Activated naive CD4-positive, alpha-beta T cell treated with anti-CD3 and anti-CD28 coated beads, Interleukin-2, amount 50 U/mL, for 24 hours (primary cell): ENCODE measurements at regions not wholly inside any gene's neighbourhood (a gene's known extent, or its start where the extent isn't known, plus 50 kb on each side); places are given as distances from the start of the nearest gene placed in this dataset.

Experiments
- H3K27ac Mint-ChIP-seq: one replicate; pipeline ENCODE4 v1.8.0; 2021; ENCODE audit warnings: mild to moderate bottlenecking, mixed read lengths
- H3K27me3 Mint-ChIP-seq: one replicate; pipeline ENCODE4 v1.8.0; 2021; ENCODE audit warnings: mixed read lengths
- H3K36me3 Mint-ChIP-seq: one replicate; pipeline ENCODE4 v1.8.0; 2021; ENCODE audit warnings: mixed read lengths
- H3K4me1 Mint-ChIP-seq: one replicate; pipeline ENCODE4 v1.8.0; 2021; ENCODE audit warnings: mixed read lengths
- H3K4me3 Mint-ChIP-seq: one replicate; pipeline ENCODE4 v1.8.0; 2021; ENCODE audit warnings: mild to moderate bottlenecking, mixed read lengths
- H3K9me3 Mint-ChIP-seq: one replicate; pipeline ENCODE4 v1.8.0; 2021; ENCODE audit warnings: mixed read lengths

GRCh38 chr4:175369087-175369486, 443.0 kb downstream of the GPM6A start:
- no peaks in the 10 kb centered on the region for H3K36me3 Mint-ChIP-seq
- no peak overlapping the region for H3K27ac Mint-ChIP-seq
- no peak overlapping the region for H3K4me3 Mint-ChIP-seq
- no peaks in the 10 kb centered on the region for H3K27me3 Mint-ChIP-seq
- no peaks in the 10 kb centered on the region for H3K4me1 Mint-ChIP-seq
- H3K9me3 Mint-ChIP-seq: no peaks in the 10 kb centered on the region

DNA sequence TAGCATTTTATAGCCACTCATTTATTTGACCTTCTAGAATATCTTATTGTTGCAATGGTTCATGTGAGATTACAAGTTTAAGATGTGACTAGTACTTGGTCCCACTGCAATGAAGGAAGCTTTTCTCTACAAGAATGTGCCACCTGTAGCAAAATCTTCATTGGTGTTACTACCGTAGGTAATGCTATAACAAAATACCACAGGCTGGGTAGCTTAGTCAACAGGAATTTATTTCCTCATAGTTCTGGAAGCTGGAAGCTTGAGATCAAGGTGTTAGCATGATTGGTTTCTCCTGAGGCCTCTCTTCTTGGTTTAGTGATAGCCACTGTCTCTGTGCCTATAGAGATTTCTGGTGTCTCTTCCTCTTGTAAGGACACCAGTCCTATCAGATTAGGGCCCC, 441.0 kb downstream of the GPM6A start:
- Mint-ChIP-seq H3K27ac (no peak overlapping the region), H3K4me3 (no peak overlapping the region), H3K4me1 (no peaks in the 10 kb centered on the region), H3K27me3 (no peaks in the 10 kb centered on the region), H3K36me3 (no peaks in the 10 kb centered on the region), H3K9me3 (no peaks in the 10 kb centered on the region)

GRCh38 chr4:175373031-175373430, 439.0 kb downstream of the GPM6A start:
- H3K4me3 Mint-ChIP-seq: no peak overlapping the region
- H3K27ac Mint-ChIP-seq: no peak overlapping the region
- no peaks in the 10 kb centered on the region for H3K36me3 Mint-ChIP-seq

DNA sequence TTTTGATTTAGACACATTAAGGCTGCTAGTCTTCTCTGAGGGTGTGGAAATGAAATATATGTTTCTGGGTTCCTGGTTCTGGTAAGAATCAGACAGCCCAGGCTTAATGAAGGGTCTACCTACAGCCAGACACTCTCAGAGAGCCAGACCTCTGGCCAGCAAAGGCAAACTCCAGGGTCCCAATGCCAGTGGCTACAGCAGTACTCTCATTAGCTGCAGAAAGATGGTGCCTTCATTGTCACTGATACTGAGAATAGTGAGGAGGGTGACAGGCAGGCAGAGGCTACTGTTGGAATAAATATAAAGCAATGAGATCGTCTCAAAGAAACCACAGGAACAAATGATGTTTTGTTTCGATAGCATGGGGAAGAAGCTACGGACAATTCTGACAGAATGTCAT, 437.6 kb downstream of the GPM6A start:
- H3K36me3 Mint-ChIP-seq: no peaks in the 10 kb centered on the region
- H3K4me3 Mint-ChIP-seq: no peak overlapping the region

More at GRCh38 chr4:175373031-175373430, 439.0 kb downstream of the GPM6A start:
- Mint-ChIP-seq H3K4me1 (no peaks in the 10 kb centered on the region), H3K27me3 (no peaks in the 10 kb centered on the region), H3K9me3 (no peaks in the 10 kb centered on the region)

GRCh38 chr4:175376287-175376977, 435.6 kb downstream of the GPM6A start:
- Mint-ChIP-seq H3K4me1 (no peaks in the 10 kb centered on the region), H3K9me3 (no peaks in the 10 kb centered on the region), H3K27ac (no peak overlapping the region), H3K27me3 (peaks cover 3% of the 10 kb centered on the region), H3K4me3 (no peak overlapping the region), H3K36me3 (no peaks in the 10 kb centered on the region)

More for the DNA sequence above, 437.6 kb downstream of the GPM6A start:
- Mint-ChIP-seq H3K9me3 (no peaks in the 10 kb centered on the region), H3K27me3 (no peaks in the 10 kb centered on the region), H3K27ac (no peak overlapping the region), H3K4me1 (no peaks in the 10 kb centered on the region)

GRCh38 chr4:175377203-175377602, 434.9 kb downstream of the GPM6A start:
- H3K4me1 Mint-ChIP-seq: no peaks in the 10 kb centered on the region
- H3K27ac Mint-ChIP-seq: no peak overlapping the region
- no peaks in the 10 kb centered on the region for H3K36me3 Mint-ChIP-seq
- no peak overlapping the region for H3K4me3 Mint-ChIP-seq
- no peaks in the 10 kb centered on the region for H3K9me3 Mint-ChIP-seq
- H3K27me3 Mint-ChIP-seq: peaks cover 3% of the 10 kb centered on the region

DNA sequence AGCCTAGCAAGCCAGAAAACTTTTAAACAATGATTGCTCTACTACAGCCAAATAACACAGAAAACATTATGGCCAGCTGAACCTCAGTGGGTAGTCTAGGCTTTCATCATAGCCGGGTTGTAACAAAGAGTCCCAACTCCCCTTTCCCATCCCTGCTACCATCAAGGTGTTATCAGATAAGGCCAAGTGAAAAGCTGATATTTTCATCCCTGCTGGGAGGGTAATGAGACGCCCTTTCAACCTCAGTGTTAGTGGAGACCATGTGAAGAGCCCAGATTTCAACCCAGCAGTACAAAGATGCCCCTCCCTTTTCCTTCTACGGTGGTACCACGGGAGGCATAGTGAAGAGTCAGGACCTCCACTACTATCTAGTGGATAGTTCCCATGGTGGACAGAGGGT, 433.7 kb downstream of the GPM6A start:
- Mint-ChIP-seq H3K36me3 (no peaks in the 10 kb centered on the region), H3K4me1 (no peaks in the 10 kb centered on the region), H3K4me3 (no peak overlapping the region), H3K27me3 (peaks cover 3% of the 10 kb centered on the region), H3K27ac (no peak overlapping the region), H3K9me3 (no peaks in the 10 kb centered on the region)

DNA sequence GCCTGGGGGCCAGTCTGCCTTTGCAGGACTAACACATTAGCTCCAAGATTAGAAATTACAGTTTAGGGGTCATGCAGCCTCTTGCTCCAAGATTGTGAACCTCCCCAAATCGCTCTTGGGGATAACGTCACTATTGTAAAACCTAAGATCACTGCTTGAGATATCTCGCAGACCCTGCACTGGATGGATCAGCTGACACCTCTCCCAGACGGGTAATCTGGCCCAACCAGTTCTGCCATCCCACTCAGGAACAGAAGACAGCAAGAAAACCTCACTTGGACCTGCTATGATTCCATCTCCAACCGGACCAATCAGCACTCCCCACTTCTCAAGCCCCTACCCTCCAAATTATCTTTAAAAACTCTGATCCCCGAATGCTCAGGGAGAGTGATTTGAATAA, 431.2 kb downstream of the GPM6A start:
- Mint-ChIP-seq H3K9me3 (no peaks in the 10 kb centered on the region), H3K27ac (no peak overlapping the region), H3K4me1 (no peaks in the 10 kb centered on the region), H3K36me3 (no peaks in the 10 kb centered on the region), H3K4me3 (no peak overlapping the region), H3K27me3 (peaks cover 3% of the 10 kb centered on the region)

- no peaks in the 10 kb centered on the region for H3K4me1 Mint-ChIP-seq
- no peak overlapping the region for H3K27ac Mint-ChIP-seq
- H3K4me3 Mint-ChIP-seq: no peak overlapping the region
- H3K27me3 Mint-ChIP-seq: peaks cover 3% of the 10 kb centered on the region
- no peaks in the 10 kb centered on the region for H3K36me3 Mint-ChIP-seq
- H3K9me3 Mint-ChIP-seq: peaks cover 7% of the 10 kb centered on the region
Observed at GRCh38 chr4:175385797-175386196, 426.3 kb downstream of the GPM6A start.

DNA sequence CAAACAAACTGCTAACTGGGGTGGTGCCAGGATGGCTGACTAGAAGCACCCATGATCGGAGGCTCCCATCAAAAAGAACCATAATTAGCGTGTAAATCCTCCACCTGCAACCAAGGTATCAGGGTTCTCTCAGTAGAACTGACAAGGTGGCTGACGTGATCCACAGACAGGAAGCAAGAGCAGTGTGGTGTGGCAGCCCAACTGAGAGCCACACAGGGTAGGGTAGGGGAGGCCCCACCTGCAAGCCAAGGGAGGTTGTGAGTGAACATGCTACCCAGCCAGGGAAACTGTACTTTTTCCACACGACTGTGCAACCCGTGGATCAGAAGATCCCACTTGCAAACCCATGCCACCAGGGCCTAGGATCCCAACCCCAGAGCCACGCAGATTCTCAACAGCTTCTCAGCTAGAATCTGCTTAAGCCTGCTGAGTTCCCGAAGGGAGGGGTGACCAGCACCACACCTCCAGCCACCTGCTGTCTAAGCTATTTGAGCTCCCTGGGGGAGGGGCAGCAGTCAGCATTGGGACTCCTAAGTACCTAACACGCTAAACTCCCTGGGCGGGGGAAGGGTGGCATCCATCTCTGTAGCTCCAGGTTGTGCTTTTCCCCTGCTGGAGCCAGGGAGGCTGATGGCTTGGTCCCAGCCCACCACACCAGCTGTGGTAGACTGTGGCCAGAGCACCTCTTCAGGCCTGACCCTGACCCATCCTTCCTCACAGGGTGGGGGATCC, 425.1 kb downstream of the GPM6A start:
- peaks cover 11% of the 10 kb centered on the region for H3K9me3 Mint-ChIP-seq
- H3K36me3 Mint-ChIP-seq: no peaks in the 10 kb centered on the region
- H3K27me3 Mint-ChIP-seq: no peaks in the 10 kb centered on the region
- no peak overlapping the region for H3K27ac Mint-ChIP-seq
- no peaks in the 10 kb centered on the region for H3K4me1 Mint-ChIP-seq
- no peak overlapping the region for H3K4me3 Mint-ChIP-seq

DNA sequence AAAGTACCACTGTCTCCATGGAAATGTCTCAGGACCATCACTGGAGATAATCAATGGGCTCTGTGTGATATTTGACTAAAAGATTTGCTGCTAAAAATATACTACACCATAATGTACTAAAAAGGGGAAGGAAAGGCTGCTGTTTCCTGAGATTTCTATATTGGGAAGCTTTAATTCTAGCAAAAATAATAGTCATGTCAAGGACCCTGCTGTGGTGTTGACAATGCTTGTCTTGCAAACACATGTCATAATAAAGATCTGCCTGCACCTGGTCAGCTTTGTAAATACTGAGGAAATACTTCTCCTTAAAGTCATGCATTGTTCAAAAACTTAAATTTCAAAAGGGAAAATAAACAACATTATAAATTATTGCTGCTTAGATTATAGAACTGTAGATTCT, 417.9 kb downstream of the GPM6A start:
- Mint-ChIP-seq H3K27ac (no peak overlapping the region), H3K9me3 (peaks cover 9% of the 10 kb centered on the region), H3K27me3 (no peaks in the 10 kb centered on the region), H3K4me3 (no peak overlapping the region), H3K4me1 (no peaks in the 10 kb centered on the region), H3K36me3 (no peaks in the 10 kb centered on the region)

GRCh38 chr4:175405961-175406360, 406.1 kb downstream of the GPM6A start:
- no peaks in the 10 kb centered on the region for H3K36me3 Mint-ChIP-seq
- no peaks in the 10 kb centered on the region for H3K27me3 Mint-ChIP-seq
- no peak overlapping the region for H3K27ac Mint-ChIP-seq

GRCh38 chr4:175407926-175408325, 404.1 kb downstream of the GPM6A start:
- H3K27me3 Mint-ChIP-seq: no peaks in the 10 kb centered on the region
- H3K4me1 Mint-ChIP-seq: no peaks in the 10 kb centered on the region
- H3K4me3 Mint-ChIP-seq: no peak overlapping the region
- H3K9me3 Mint-ChIP-seq: peaks cover 6% of the 10 kb centered on the region
- H3K27ac Mint-ChIP-seq: no peak overlapping the region
- H3K36me3 Mint-ChIP-seq: no peaks in the 10 kb centered on the region

More at GRCh38 chr4:175405961-175406360, 406.1 kb downstream of the GPM6A start:
- no peaks in the 10 kb centered on the region for H3K4me1 Mint-ChIP-seq
- no peak overlapping the region for H3K4me3 Mint-ChIP-seq
- H3K9me3 Mint-ChIP-seq: peaks cover 5% of the 10 kb centered on the region

- H3K27me3 Mint-ChIP-seq: no peaks in the 10 kb centered on the region
- no peaks in the 10 kb centered on the region for H3K4me1 Mint-ChIP-seq
- H3K27ac Mint-ChIP-seq: no peak overlapping the region
- no peak overlapping the region for H3K4me3 Mint-ChIP-seq
- peaks cover 15% of the 10 kb centered on the region for H3K9me3 Mint-ChIP-seq
- no peaks in the 10 kb centered on the region for H3K36me3 Mint-ChIP-seq
Observed at GRCh38 chr4:175411251-175411650, 400.8 kb downstream of the GPM6A start.

- no peaks in the 10 kb centered on the region for H3K4me1 Mint-ChIP-seq
- H3K9me3 Mint-ChIP-seq: peaks cover 15% of the 10 kb centered on the region
- H3K27me3 Mint-ChIP-seq: no peaks in the 10 kb centered on the region
- H3K36me3 Mint-ChIP-seq: no peaks in the 10 kb centered on the region
- no peak overlapping the region for H3K27ac Mint-ChIP-seq
- H3K4me3 Mint-ChIP-seq: no peak overlapping the region
Observed at GRCh38 chr4:175412161-175412560, 399.9 kb downstream of the GPM6A start.

GRCh38 chr4:175412746-175413145, 399.3 kb downstream of the GPM6A start:
- peaks cover 15% of the 10 kb centered on the region for H3K9me3 Mint-ChIP-seq
- no peaks in the 10 kb centered on the region for H3K27me3 Mint-ChIP-seq
- no peak overlapping the region for H3K27ac Mint-ChIP-seq
- H3K4me3 Mint-ChIP-seq: no peak overlapping the region
- no peaks in the 10 kb centered on the region for H3K36me3 Mint-ChIP-seq
- no peaks in the 10 kb centered on the region for H3K4me1 Mint-ChIP-seq
